H9 (cell line): ENCODE measurements at regions not wholly inside any gene's neighbourhood (a gene's known extent, or its start where the extent isn't known, plus 50 kb on each side); places are given as distances from the start of the nearest gene placed in this dataset.
A peak's percentile ranks its signal among the peaks of the same experiment; 100 is the strongest.

Source experiments
- DNase-seq: peaks from one replicate; pipeline ENCODE4 v3.0.0-alpha.2; 2017
- H2AFZ ChIP-seq: one replicate; pipeline ENCODE4 v1.6.1; 2013; ENCODE audit warnings: mild to moderate bottlenecking, low read length, control low read depth, moderate library complexity
- H2AK5ac ChIP-seq: 2 replicates; pipeline ENCODE4 v1.6.1; 2013; ENCODE audit warnings: low read length, control low read depth, mixed read lengths; ENCODE audit not compliant: insufficient read length
- H2BK120ac ChIP-seq: one replicate; pipeline ENCODE4 v1.6.1; 2013; ENCODE audit warnings: low read depth, mild to moderate bottlenecking, low read length, control low read depth, inconsistent platforms; ENCODE audit not compliant: poor library complexity, severe bottlenecking
- H2BK12ac ChIP-seq: 2 replicates; pipeline ENCODE4 v1.6.1; 2013; ENCODE audit warnings: low read length, control low read depth, mixed read lengths, low read depth; ENCODE audit not compliant: insufficient read length
- H2BK15ac ChIP-seq: 2 replicates; pipeline ENCODE4 v1.6.1; 2013; ENCODE audit warnings: low read depth, low read length, control low read depth
- H2BK20ac ChIP-seq: one replicate; pipeline ENCODE4 v1.6.1; 2013; ENCODE audit warnings: low read depth, mild to moderate bottlenecking, low read length, control low read depth, inconsistent platforms; ENCODE audit not compliant: poor library complexity, severe bottlenecking
- H2BK5ac ChIP-seq: 2 replicates; pipeline ENCODE4 v1.6.1; 2013; ENCODE audit warnings: low read length, control low read depth, mixed read lengths; ENCODE audit not compliant: insufficient read length
- H3K14ac ChIP-seq: 2 replicates; pipeline ENCODE4 v1.6.1; 2013; ENCODE audit warnings: low read length, control low read depth; ENCODE audit not compliant: insufficient read depth
- H3K18ac ChIP-seq: 2 replicates; pipeline ENCODE4 v1.6.1; 2013; ENCODE audit warnings: low read depth, mild to moderate bottlenecking, mixed read lengths, low read length, control low read depth; ENCODE audit not compliant: insufficient read length
- H3K23ac ChIP-seq: 2 replicates; pipeline ENCODE4 v1.6.1; 2013; ENCODE audit warnings: low read length, control low read depth, mixed read lengths, low read depth; ENCODE audit not compliant: insufficient read length
- H3K23me2 ChIP-seq: 2 replicates; pipeline ENCODE4 v1.6.1; 2013; ENCODE audit warnings: low read depth, mild to moderate bottlenecking, mixed read lengths, low read length, control low read depth; ENCODE audit not compliant: insufficient read length, poor library complexity, severe bottlenecking
- H3K27ac ChIP-seq: 2 replicates; pipeline ENCODE4 v1.5.1; 2013; ENCODE audit warnings: low read length, control low read depth, mixed read lengths, low read depth; ENCODE audit not compliant: insufficient read length
- H3K27me3 ChIP-seq: 2 replicates; pipeline ENCODE4 v1.6.1; 2013; ENCODE audit warnings: low read length, control low read depth, inconsistent platforms; ENCODE audit not compliant: insufficient read depth
- H3K4ac ChIP-seq: 2 replicates; pipeline ENCODE4 v1.6.1; 2013; ENCODE audit warnings: low read depth, mild to moderate bottlenecking, control low read depth, inconsistent platforms, low read length, moderate library complexity
- H3K4me1 ChIP-seq: 2 replicates; pipeline ENCODE4 v1.6.1; 2013; ENCODE audit warnings: low read length, control low read depth, inconsistent platforms; ENCODE audit not compliant: insufficient read depth
- H3K4me2 ChIP-seq: 2 replicates; pipeline ENCODE4 v1.6.1; 2013; ENCODE audit warnings: low read length, control low read depth, mixed read lengths; ENCODE audit not compliant: insufficient read length, insufficient read depth
- H3K56ac ChIP-seq: 2 replicates; pipeline ENCODE4 v1.6.1; 2013; ENCODE audit warnings: low read depth, mild to moderate bottlenecking, mixed read lengths, low read length, control low read depth; ENCODE audit not compliant: insufficient read length
- H3K79me1 ChIP-seq: 2 replicates; pipeline ENCODE4 v1.6.1; 2013; ENCODE audit warnings: low read depth, mild to moderate bottlenecking, moderate library complexity, low read length, control low read depth, inconsistent platforms; ENCODE audit not compliant: insufficient read depth, poor library complexity, severe bottlenecking
- H3K79me2 ChIP-seq: 2 replicates; pipeline ENCODE4 v1.6.1; 2013; ENCODE audit warnings: low read length, control low read depth, inconsistent platforms; ENCODE audit not compliant: insufficient read depth
- H3K9ac ChIP-seq: 2 replicates; pipeline ENCODE4 v1.6.1; 2013; ENCODE audit warnings: low read length, control low read depth, mixed read lengths; ENCODE audit not compliant: insufficient read length; ENCODE audit errors: extremely low read depth
- H3K9me3 ChIP-seq: one replicate; pipeline ENCODE4 v1.6.1; 2013; ENCODE audit warnings: low read depth, low read length, inconsistent platforms; ENCODE audit not compliant: control insufficient read depth
- H3T11ph ChIP-seq: one replicate; pipeline ENCODE4 v1.6.1; 2013; ENCODE audit warnings: mild to moderate bottlenecking, low read length, control low read depth, inconsistent platforms
- H4K20me1 ChIP-seq: one replicate; pipeline ENCODE4 v1.6.1; 2013; ENCODE audit not compliant: control insufficient read depth, insufficient read length, insufficient read depth
- H4K5ac ChIP-seq: 2 replicates; pipeline ENCODE4 v1.6.1; 2013; ENCODE audit warnings: low read depth, mild to moderate bottlenecking, mixed read lengths, low read length, control low read depth; ENCODE audit not compliant: insufficient read length
- H4K8ac ChIP-seq: replicated peaks from 2 replicates; pipeline ENCODE4 v1.6.1; 2013; ENCODE audit warnings: low read length, control low read depth, mixed read lengths, low read depth; ENCODE audit not compliant: insufficient read length
- H4K91ac ChIP-seq: 2 replicates; pipeline ENCODE4 v1.6.1; 2013; ENCODE audit warnings: low read depth, mild to moderate bottlenecking, moderate library complexity, mixed read lengths, low read length, control low read depth; ENCODE audit not compliant: insufficient read length
- H3K27ac Mint-ChIP-seq, 3 experiments: 2 replicates in 2 of 3; 3 replicates in 1 of 3; pipeline ENCODE4 v1.8.0; 2020 to 2021; ENCODE audit warnings: mixed read lengths in 3 of 3, mild to moderate bottlenecking in 1 of 3, moderate library complexity in 1 of 3
- H3K27me3 Mint-ChIP-seq: 2 replicates; pipeline ENCODE4 v1.8.0; 2021; ENCODE audit warnings: low read depth, mild to moderate bottlenecking, moderate library complexity, mixed read lengths
- H3K36me3 Mint-ChIP-seq, 3 experiments: 2 replicates in 2 of 3; 3 replicates in 1 of 3; pipeline ENCODE4 v1.8.0; 2020 to 2021; ENCODE audit warnings: low read depth in 3 of 3, mixed read lengths in 3 of 3; ENCODE audit not compliant: insufficient read depth in 1 of 3
- H3K4me1 Mint-ChIP-seq, 2 experiments: 2 replicates each; pipeline ENCODE4 v1.8.0; 2020; ENCODE audit warnings: mixed read lengths in 2 of 2
- H3K4me3 Mint-ChIP-seq, 2 experiments: 2 replicates in 1 of 2; 3 replicates in 1 of 2; pipeline ENCODE4 v1.8.0; 2020 to 2021; ENCODE audit warnings: mild to moderate bottlenecking in 2 of 2, mixed read lengths in 2 of 2, moderate library complexity in 1 of 2
- H3K9me3 Mint-ChIP-seq, 2 experiments: 2 replicates in 1 of 2; 3 replicates in 1 of 2; pipeline ENCODE4 v1.8.0; 2020; ENCODE audit warnings: mild to moderate bottlenecking in 2 of 2, mixed read lengths in 2 of 2, moderate library complexity in 1 of 2
- WGBS: extraction: QIAGEN DNeasy Blood & Tissue Kit; methylation state at CpG from one replicate; pipeline ENCODE4 v1.1.7; 2013; ENCODE audit warnings: missing lambda C conversion rate, low lambda C conversion rate, mixed read lengths; ENCODE audit not compliant: insufficient read length; ENCODE audit errors: extremely low coverage; 5-methylcytosine and 5-hydroxymethylcytosine counted together
- TF ChIP-seq, protein P1 (sequence below): fragments of 200-600 bp; sonication (generic); conservative IDR thresholded peaks from 3 replicates; pipeline ENCODE4 v1.8.0; 2021; ENCODE audit warnings: antibody characterized with exemption, mild to moderate bottlenecking

DNA sequence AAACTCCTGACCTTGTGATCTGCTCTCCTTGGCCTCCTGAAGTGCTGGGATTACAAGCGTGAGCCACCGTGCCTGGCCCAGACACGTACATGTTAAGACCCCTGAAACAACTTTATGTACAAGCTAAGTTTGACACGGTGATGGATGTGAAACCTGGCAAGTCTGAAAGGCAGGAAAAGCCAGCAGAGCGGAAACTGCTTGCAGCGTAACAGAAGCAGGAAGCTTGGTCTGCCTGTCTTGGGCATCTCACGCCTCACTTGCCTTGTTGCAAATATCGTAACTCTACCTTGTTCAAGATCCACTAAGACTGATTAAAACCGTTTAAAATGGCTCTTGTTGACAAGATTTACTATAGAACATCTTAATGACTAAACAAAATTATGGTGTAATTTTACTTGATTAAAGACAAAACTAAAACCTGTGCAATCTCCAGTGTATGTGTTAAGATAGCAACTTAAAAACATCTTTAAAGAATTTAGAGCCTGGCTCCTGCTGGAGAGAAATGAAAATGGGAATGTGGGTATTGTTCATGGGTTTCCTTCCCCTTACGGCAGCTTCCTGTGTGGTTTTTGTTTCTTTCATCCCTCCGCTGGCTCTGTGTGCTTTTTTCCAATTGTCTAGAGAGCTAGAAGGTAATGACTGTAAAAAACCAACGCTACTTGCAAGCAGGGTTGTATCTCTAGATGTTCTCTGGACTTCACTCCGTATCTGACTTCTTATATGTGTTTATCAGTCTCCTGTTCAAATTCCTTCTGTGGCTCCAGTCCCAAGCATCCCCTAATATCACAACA is 477.6 kb downstream of the XYLT1 start:
- no peak overlapping the region for H2BK5ac ChIP-seq
- H3K23me2 ChIP-seq, result no peaks in the 10 kb centered on the region
- H4K5ac ChIP-seq, result no peak overlapping the region
- no peak overlapping the region for H4K8ac ChIP-seq
- H3K23ac ChIP-seq, result no peak overlapping the region
- Mint-ChIP-seq H3K36me3 (no peaks in the 10 kb centered on the region), H3K4me1 (peaks cover 12 to 14% of the 10 kb centered on the region in 2 experiments), H3K27ac (peak overlapping the region in 1 of 3 experiments; percentile 53; a peak in 1 of 7 replicates), H3K27me3 (no peaks in the 10 kb centered on the region), H3K9me3 (no peaks in the 10 kb centered on the region), H3K4me3 (no peak overlapping the region; a peak in 1 of 5 replicates)
- H2AK5ac ChIP-seq, result no peak overlapping the region
- no peaks in the 10 kb centered on the region; the same call in 1 of the 2 replicates for H3K4me1 ChIP-seq
- H3K79me1 ChIP-seq, result no peaks in the 10 kb centered on the region
- no peak overlapping the region for H2BK12ac ChIP-seq
- no peak overlapping the region for H2BK15ac ChIP-seq
- peak overlapping the region; percentile 23 for H2AFZ ChIP-seq
- no peak overlapping the region for H3K14ac ChIP-seq
- no CpG with 5 or more reads among the region's 13 CpGs for WGBS
- no peak overlapping the region for H3K27ac ChIP-seq
- H3K9me3 ChIP-seq, result no peaks in the 10 kb centered on the region
- no peak overlapping the region for H3K56ac ChIP-seq
- H3K4ac ChIP-seq, result no peak overlapping the region
- H4K20me1 ChIP-seq, result no peaks in the 10 kb centered on the region
- no peak for DNase-seq
- H3K27me3 ChIP-seq, result no peaks in the 10 kb centered on the region
- H2BK20ac ChIP-seq, result no peak overlapping the region
- no peak overlapping the region for H4K91ac ChIP-seq
- no peaks in the 10 kb centered on the region for H3K79me2 ChIP-seq
- no peak overlapping the region for H3K9ac ChIP-seq
- TF ChIP-seq, protein P1, sequence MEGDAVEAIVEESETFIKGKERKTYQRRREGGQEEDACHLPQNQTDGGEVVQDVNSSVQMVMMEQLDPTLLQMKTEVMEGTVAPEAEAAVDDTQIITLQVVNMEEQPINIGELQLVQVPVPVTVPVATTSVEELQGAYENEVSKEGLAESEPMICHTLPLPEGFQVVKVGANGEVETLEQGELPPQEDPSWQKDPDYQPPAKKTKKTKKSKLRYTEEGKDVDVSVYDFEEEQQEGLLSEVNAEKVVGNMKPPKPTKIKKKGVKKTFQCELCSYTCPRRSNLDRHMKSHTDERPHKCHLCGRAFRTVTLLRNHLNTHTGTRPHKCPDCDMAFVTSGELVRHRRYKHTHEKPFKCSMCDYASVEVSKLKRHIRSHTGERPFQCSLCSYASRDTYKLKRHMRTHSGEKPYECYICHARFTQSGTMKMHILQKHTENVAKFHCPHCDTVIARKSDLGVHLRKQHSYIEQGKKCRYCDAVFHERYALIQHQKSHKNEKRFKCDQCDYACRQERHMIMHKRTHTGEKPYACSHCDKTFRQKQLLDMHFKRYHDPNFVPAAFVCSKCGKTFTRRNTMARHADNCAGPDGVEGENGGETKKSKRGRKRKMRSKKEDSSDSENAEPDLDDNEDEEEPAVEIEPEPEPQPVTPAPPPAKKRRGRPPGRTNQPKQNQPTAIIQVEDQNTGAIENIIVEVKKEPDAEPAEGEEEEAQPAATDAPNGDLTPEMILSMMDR, result no peak
- no peak overlapping the region for H2BK120ac ChIP-seq
- H3T11ph ChIP-seq, result no peak overlapping the region
- no peak overlapping the region for H3K18ac ChIP-seq
- H3K4me2 ChIP-seq, result no peak overlapping the region
